Heart left ventricle (tissue), 13 donors: ENCODE measurements at regions not wholly inside any gene's neighbourhood (a gene's known extent, or its start where the extent isn't known, plus 50 kb on each side); places are given as distances from the start of the nearest gene placed in this dataset.

Experiments
- CTCF ChIP-seq, 12 donors: fragments of 200-600 bp; sonication (generic) in 4 of 12; IDR thresholded peaks; one replicate each; pipeline versions ENCODE4 v1.5.0 to v1.8.0; 2018 to 2022; ENCODE audit warnings: antibody characterized with exemption in 12 of 12, mild to moderate bottlenecking in 5 of 12
- POLR2A ChIP-seq, 2 donors: fragments of 450-650 bp; IDR thresholded peaks; one replicate each; pipeline ENCODE4 v1.6.1; 2017; ENCODE audit warnings: antibody characterized with exemption in 2 of 2, mild to moderate bottlenecking in 2 of 2, moderate library complexity in 2 of 2
- donor health status: ischemic (EF 13 %, LVEDD 7.1; RV severe dilation, severe dysfunction).
- donor health status: DM: no; HTN: yes; CAD: no.
- donor health status: DM: no; HTN: no; CAD: no.
- donor health status: ischemic (EF 25% LVEDD 6.9; RV normal size, moderate dysfunction).
- donor health status: ischemic (EF 25% LVEDD 5.7; RV mildly dilated, moderate dysfunction).
- donor health status: ischemic (EF 35%, LVEDD 5.7; RV mildly dilated, moderate dysfunction).
- donor health status: nonischemic (EF 11% LVEDD 7.7; RV severe dilation, severe dysfunction).
- donor health status: DM: yes; HTN: yes; CAD: no.
- donor health status: PGD.
- donor health status: ischemic (EF 29% LVEDD 5.4; RV normal size, mild dysfunction).
- donor health status: nonischemic (EF 23%, LVEDD 6.1; RV moderate dilation, normal function).

GRCh38 chr4:23005691-23006090 lies 313.0 kb downstream of the GBA3 start:
- TF ChIP-seq CTCF (IDR thresholded peaks at IDR 0.05) (no peak), POLR2A (IDR thresholded peaks at IDR 0.05) (no peak)
